ENCODE measurements at regions not wholly inside any gene's neighbourhood (a gene's known extent, or its start where the extent isn't known, plus 50 kb on each side); places are given as distances from the start of the nearest gene placed in this dataset.

- TF ChIP-seq DPF2 (IDR thresholded peaks at IDR 0.05), result no peak
- TF ChIP-seq JUND (IDR thresholded peaks at IDR 0.05; ENCODE audit: low read depth, low read length), result no peak
- TF ChIP-seq CHD2 (IDR thresholded peaks at IDR 0.05; ENCODE audit: borderline replicate concordance, low read depth, low read length), result no peak
- no peak for TF ChIP-seq SIN3A (IDR thresholded peaks at IDR 0.05; ENCODE audit: low read depth, low read length)
- TF ChIP-seq POLR2A (IDR thresholded peaks at IDR 0.05; ENCODE audit: low read depth, low read length), result no peak
- no peak for TF ChIP-seq CTCF (IDR thresholded peaks at IDR 0.05 in 2 of 3, conservative IDR thresholded peaks at IDR 0.05 in 1 of 3; ENCODE audit: control insufficient read depth in 2 of 3, extremely low read depth in 1 of 3, insufficient read depth in 1 of 3, low read depth in 3 of 3, low read length in 3 of 3)
Measured at GRCh38 chr6:30801950-30802349, 57.6 kb upstream of the IER3 start.

Data from GM12878 (cell line).